ENCODE measurements at regions not wholly inside any gene's neighbourhood (a gene's known extent, or its start where the extent isn't known, plus 50 kb on each side); places are given as distances from the start of the nearest gene placed in this dataset.

DNA sequence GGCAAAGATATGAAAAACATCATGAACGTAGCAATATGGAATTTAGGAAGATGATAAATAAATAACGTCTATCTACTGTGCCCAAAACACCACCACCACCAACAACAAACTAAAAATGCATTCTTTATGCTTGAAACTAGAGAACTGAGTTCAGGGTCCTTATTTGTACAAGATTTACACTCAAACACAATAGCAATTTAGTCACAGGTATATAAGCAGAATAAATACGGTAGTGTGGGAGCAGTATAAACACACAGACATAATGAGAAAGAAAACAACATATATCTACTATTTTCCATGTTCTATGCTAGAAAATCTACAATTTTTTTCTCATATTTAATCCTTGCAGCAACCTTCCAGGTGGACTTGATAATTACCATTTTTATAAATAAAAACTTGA, 64.3 kb downstream of the ARL4A start:
- Mint-ChIP-seq H3K27me3 (ENCODE audit: unreplicated experiment) (no peaks in the 10 kb centered on the region), H3K9me3 (ENCODE audit: unreplicated experiment) (no peaks in the 10 kb centered on the region), H3K27ac (ENCODE audit: unreplicated experiment) (no peak overlapping the region), H3K4me3 (ENCODE audit: unreplicated experiment) (no peak overlapping the region), H3K4me1 (ENCODE audit: low read depth, unreplicated experiment) (no peaks in the 10 kb centered on the region), H3K36me3 (ENCODE audit: unreplicated experiment) (no peaks in the 10 kb centered on the region)
- no peak for TF ChIP-seq CTCF (IDR thresholded peaks at IDR 0.05; ENCODE audit: partially characterized antibody, unreplicated experiment)
- DNase-seq = no peak

GRCh38 chr7:12754179-12754578, 66.7 kb downstream of the ARL4A start:
- no peaks in the 10 kb centered on the region for H3K27me3 Mint-ChIP-seq (ENCODE audit: unreplicated experiment)
- no peak for DNase-seq
- no peaks in the 10 kb centered on the region for H3K36me3 Mint-ChIP-seq (ENCODE audit: unreplicated experiment)
- H3K4me3 Mint-ChIP-seq (ENCODE audit: unreplicated experiment) = no peak overlapping the region
- no peaks in the 10 kb centered on the region for H3K4me1 Mint-ChIP-seq (ENCODE audit: low read depth, unreplicated experiment)
- TF ChIP-seq CTCF (IDR thresholded peaks at IDR 0.05; ENCODE audit: partially characterized antibody, unreplicated experiment) = no peak
- no peaks in the 10 kb centered on the region for H3K9me3 Mint-ChIP-seq (ENCODE audit: unreplicated experiment)
- H3K27ac Mint-ChIP-seq (ENCODE audit: unreplicated experiment) = no peak overlapping the region

GRCh38 chr7:12756821-12757220, 69.4 kb downstream of the ARL4A start:
- H3K9me3 Mint-ChIP-seq (ENCODE audit: unreplicated experiment) = no peaks in the 10 kb centered on the region
- no peaks in the 10 kb centered on the region for H3K4me1 Mint-ChIP-seq (ENCODE audit: low read depth, unreplicated experiment)

GRCh38 chr7:12757443-12757842, 70.0 kb downstream of the ARL4A start:
- Mint-ChIP-seq H3K4me1 (ENCODE audit: low read depth, unreplicated experiment) (no peaks in the 10 kb centered on the region), H3K9me3 (ENCODE audit: unreplicated experiment) (no peaks in the 10 kb centered on the region), H3K4me3 (ENCODE audit: unreplicated experiment) (no peak overlapping the region), H3K36me3 (ENCODE audit: unreplicated experiment) (no peaks in the 10 kb centered on the region), H3K27ac (ENCODE audit: unreplicated experiment) (no peak overlapping the region), H3K27me3 (ENCODE audit: unreplicated experiment) (no peaks in the 10 kb centered on the region)
- DNase-seq = no peak
- no peak for TF ChIP-seq CTCF (IDR thresholded peaks at IDR 0.05; ENCODE audit: partially characterized antibody, unreplicated experiment)

More at GRCh38 chr7:12756821-12757220, 69.4 kb downstream of the ARL4A start:
- no peak for TF ChIP-seq CTCF (IDR thresholded peaks at IDR 0.05; ENCODE audit: partially characterized antibody, unreplicated experiment)
- no peak overlapping the region for H3K4me3 Mint-ChIP-seq (ENCODE audit: unreplicated experiment)
- DNase-seq = no peak
- H3K27me3 Mint-ChIP-seq (ENCODE audit: unreplicated experiment) = no peaks in the 10 kb centered on the region
- H3K27ac Mint-ChIP-seq (ENCODE audit: unreplicated experiment) = no peak overlapping the region
- H3K36me3 Mint-ChIP-seq (ENCODE audit: unreplicated experiment) = no peaks in the 10 kb centered on the region

- Mint-ChIP-seq H3K27me3 (ENCODE audit: unreplicated experiment) (no peaks in the 10 kb centered on the region), H3K4me1 (ENCODE audit: low read depth, unreplicated experiment) (no peaks in the 10 kb centered on the region), H3K36me3 (ENCODE audit: unreplicated experiment) (no peaks in the 10 kb centered on the region), H3K9me3 (ENCODE audit: unreplicated experiment) (no peaks in the 10 kb centered on the region), H3K4me3 (ENCODE audit: unreplicated experiment) (no peak overlapping the region), H3K27ac (ENCODE audit: unreplicated experiment) (no peak overlapping the region)
- no peak for TF ChIP-seq CTCF (IDR thresholded peaks at IDR 0.05; ENCODE audit: partially characterized antibody, unreplicated experiment)
- DNase-seq = no peak
Observed at GRCh38 chr7:12759151-12759550, 71.7 kb downstream of the ARL4A start.
